Stimulated activated CD8-positive, alpha-beta memory T cell treated with anti-CD3 and anti-CD28 coated beads, Interleukin-7, amount 100 ng/mL, for 48 hours (primary cell): ENCODE measurements at regions not wholly inside any gene's neighbourhood (a gene's known extent, or its start where the extent isn't known, plus 50 kb on each side); places are given as distances from the start of the nearest gene placed in this dataset.
"Not testable (repeated sequence)": the region's sequence is repeated elsewhere in the genome, so short reads cannot be mapped to it uniquely, and the experiment has no call there.

ENCODE experiments used
- DNase-seq, 2 donors: peaks; one replicate each; pipeline ENCODE4 v3.0.0-alpha.2; 2020; ENCODE audit warnings: low read depth in 1 of 2; ENCODE audit errors: extremely low read depth in 1 of 2

DNA sequence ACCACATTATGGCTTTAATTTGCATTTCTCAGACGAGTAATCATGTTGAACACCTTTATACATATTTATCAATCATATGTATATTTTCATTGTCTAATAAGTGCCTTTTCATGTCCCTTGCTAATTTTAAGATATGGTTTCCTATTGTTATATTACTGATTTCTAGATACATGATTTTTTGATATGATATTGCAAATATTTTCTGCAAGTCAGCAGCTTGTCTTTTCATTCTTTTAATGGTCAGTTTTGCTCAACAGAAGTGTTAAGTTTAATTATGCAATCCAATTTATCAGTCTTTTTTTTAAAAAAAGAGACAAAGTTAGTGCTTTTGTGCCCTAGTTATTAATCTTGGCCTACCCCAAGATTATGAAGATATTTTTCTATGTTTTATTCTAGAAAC is 1377.8 kb upstream of the CITED2 start:
- DNase-seq: no peak

DNA sequence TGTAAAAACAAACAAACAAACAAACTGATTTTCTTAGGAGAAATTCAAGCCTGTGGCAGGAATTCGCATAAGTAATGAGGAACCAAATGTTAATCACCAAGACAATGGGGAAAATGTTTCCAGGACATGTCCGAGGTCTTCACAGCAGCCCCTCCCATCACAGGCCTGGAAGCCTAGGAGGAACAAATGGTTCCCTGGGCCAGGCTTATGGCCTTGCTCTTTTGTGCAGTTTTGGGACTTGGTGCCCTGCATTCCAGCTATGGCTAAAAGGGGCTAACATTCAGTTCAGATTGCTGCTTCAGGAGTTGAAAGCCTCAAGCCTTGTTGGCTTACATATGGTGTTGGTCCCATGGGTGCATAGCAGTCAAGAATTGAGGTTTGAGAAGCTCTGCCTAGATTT is 1372.7 kb upstream of the CITED2 start:
- DNase-seq: no peak

DNA sequence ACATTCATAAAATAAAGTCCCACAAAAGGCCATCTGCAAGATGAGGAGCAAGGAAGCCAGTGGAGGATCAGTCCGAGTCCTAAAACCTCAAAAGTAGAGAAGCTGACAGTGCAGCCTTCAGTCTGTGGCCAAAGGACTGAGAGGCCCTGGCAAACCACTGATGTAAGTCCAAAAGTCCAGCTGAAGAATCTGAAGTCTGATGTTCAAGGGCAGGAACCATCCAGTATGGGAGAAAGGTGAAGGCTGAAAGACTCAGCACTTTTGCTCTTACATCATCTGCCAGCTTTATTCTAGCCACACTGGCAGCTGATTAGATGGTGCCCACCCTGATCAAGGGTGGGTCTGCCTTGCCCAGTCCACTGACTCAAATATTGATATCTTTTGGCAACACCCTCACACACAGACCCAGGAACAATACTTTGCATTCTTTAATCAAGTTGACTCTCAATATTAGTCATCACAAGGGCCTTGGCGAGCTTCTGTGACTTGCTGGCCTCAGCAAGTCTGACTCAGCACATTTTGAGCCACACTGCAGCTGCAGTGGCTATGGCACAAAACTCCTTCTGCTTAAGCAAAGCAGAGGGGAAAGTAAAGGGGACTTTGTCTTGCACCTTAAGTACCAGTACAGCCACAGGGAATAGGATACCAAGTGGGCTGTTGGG is 1370.3 kb upstream of the CITED2 start:
- DNase-seq: no peak

DNA sequence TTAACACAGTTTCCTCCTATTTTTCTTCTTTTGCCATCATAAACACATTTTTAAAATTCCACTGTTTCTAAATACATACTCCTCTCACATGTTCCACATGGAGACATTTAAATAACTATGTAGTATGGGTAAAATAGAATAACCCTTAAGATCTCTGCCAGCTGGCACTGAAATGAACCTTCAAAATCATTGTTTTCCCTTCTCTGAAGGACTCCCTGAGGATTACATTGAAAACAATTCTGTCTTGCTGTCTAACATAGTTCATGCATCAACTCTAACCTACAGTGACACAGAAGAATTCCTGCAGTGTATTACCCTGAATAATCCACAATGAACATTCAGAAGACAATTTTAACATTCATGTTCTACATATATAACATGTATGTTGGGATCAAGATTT is 1361.8 kb upstream of the CITED2 start:
- DNase-seq: no peak

DNA sequence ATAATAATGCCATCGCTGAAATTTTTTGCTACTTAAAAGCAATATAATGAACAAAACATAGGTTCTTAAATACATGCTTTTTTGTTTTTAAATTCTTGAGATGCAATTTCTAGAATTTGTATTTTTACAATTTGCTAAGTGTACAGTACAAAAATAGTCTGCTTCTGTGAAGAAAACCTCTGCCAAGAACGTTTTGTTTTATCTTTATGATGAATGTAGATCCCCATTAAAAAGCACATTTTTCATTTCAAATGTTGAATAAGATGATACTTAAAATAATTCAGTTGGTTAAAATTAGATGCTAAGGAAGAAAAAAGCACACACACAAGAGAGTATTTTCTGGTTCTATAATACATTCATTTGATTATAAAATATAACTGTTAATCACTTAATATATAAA is 1358.5 kb upstream of the CITED2 start:
- no peak for DNase-seq

DNA sequence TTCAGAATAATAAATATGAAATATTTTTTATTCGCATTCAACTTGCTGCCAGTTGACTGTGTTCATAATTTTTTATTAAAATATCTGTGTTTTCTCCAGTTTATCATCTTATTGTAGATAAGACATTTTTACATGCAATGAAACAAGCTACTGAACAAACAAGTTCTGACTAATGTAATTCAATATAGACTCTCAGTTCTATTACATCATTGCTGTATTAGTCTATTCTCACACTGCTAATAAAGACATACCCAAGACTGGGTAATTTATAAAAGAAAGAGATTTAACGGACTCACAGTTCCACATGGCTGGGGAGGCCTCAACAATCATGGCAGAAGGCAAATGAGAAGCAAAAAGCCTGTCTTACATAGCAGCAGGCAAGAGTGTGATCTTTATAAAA is 1357.7 kb upstream of the CITED2 start:
- no peak for DNase-seq

DNA sequence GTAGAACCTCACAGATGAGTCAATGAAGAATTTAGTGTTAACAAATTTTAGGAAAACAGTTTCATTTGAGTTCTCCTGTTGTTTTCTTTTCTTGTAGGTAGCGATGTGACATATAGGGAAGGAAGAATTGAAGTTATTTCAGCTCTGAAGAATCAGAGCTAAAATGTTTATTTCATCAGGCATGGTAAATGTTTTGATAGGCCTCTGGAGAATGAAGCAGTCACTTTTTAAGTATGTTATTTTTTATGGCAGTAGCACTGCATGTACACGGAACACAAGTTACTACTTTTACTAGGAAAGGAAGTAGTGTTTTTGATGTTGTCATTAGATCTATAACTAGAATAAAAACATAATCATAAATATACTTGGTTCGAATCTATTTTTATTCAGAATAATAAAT is 1357.3 kb upstream of the CITED2 start:
- DNase-seq: no peak

DNA sequence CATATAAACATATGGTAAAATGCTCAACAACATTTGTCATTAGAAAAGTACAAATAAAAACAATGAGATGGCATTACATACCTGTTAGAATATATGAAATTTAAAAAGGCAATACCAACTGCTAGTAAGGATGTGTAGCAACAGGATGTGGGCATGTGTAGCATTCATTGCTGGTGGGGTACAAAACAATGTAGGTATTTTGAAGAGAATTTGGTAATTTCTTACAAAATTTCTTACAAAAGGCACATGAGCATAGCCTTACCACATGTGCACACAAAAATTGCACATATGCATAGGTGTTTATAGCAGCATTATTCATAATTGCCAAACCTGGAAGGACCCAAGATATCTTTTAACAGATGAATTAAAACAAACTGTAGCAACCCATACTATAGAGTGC is 1355.1 kb upstream of the CITED2 start:
- DNase-seq: no peak

DNA sequence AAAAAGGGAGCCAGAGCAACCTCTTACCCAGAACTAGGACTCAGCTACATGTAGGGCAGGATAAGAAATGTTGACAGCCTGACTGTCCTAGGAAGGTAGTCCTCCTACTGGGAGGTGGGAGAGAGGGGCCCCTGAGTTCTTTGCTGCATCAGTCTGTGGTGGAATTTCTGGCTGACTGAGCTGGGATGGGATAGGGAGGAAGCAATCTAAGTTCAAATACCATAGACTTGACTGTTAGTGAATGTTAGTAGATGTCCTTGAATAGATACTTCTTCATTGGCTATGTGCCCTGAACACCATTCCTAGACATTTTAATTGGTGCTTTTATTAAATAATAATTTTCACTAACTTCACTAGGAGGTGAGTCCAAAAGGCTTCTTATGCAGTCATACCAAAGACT is 1343.6 kb upstream of the CITED2 start:
- DNase-seq: no peak

DNA sequence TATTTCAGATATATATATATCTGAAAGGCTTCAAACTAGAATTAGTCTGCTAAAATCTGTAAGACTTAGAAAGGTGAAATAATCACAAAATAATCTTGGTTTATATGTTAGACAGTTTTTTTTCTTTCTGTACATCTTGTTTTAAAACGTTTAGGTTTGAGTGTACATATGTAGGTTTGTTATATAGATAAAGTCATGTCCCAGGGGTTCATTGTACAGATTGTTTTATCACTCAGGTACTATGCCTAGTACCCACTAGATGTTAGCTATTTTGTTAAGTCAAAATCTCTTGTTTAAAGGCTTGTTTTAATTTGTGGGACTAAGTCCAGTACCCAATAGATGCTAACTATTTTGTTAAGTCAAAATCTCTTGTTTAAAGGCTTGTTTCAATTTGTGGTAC is 1339.0 kb upstream of the CITED2 start:
- DNase-seq: no peak

DNA sequence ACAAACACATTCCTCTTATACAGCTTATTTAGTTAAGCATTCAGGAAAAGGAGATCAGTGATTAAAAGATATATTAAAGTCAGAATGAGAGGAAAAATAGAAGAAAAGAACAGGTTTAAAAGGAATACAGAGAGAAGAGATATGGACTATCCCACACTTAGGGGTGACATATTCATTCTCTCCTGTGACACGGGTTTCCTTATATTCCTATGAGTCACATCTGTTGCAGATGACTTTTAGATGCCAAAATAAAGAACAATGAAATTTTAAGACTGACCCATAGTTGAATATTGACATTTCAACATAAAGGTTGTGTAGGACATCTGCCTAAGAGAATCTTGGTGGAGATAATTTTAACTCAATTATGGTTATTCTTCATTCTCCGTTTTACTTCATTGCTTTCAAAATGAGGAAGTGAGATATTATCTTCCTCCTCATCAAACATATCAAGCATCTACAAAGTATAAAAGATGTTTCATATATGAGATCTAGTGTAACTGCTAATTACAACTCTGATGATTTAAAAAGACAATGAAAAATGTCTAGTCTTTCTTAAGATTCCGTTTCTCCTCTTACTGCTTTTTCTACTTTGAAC is 1336.7 kb upstream of the CITED2 start:
- DNase-seq: no peak

DNA sequence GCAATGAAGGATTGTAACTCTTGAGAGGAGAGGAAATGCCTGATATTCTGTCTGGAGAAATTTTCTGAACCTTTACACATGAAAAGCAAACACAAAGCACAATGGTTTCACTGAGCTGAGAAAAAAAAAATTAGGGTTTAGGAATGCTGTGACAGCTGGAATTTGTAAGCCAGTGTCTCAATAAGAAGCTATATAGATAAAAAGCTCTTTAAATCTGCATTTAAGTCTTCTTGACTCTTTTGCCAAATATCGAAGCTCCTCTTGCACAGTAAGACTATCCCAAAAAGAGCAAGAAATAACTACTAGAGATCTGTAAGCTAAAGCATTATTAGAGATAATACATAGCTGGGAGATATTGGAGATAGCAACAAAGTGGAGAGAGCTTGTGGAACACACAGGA is 1334.0 kb upstream of the CITED2 start:
- DNase-seq: no peak

DNA sequence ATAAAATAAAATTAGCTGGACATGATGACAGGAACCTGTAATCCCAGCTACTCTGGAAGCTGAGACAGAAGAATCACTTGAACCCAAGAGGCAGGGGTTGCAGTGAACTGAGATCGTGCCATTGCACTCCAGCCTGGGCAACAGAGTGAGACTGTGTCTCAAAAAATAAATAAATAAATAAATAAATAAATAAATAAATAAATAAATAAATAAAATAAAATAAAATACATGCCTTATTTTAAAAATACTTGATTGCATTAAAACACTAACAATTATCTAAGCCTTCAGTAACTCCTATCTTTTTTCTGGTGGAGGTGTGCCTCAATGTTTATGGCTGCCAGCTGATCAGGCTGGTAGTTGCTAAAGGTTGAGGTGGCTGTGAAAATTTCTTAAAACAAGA is 1329.6 kb upstream of the CITED2 start:
- not testable (repeated sequence) for DNase-seq

DNA sequence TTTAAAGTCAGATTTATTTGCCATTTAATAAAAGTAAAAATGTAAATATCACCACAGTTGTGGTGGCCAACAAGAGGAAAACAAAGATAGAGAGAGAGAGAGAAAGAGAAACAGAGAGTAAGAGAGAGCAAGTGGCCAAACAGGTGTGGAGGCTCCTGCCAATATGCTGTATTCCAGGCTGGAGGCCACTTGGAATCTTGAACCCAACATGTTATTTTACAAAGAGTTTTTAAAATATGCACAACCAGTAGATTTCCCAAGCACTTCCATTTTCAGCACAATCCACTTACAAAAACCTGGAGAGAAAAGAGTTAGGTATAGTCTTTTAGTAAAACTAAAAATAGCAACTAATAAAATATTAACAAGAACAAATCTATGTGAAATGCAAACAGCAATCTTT is 1323.1 kb upstream of the CITED2 start:
- DNase-seq: no peak

DNA sequence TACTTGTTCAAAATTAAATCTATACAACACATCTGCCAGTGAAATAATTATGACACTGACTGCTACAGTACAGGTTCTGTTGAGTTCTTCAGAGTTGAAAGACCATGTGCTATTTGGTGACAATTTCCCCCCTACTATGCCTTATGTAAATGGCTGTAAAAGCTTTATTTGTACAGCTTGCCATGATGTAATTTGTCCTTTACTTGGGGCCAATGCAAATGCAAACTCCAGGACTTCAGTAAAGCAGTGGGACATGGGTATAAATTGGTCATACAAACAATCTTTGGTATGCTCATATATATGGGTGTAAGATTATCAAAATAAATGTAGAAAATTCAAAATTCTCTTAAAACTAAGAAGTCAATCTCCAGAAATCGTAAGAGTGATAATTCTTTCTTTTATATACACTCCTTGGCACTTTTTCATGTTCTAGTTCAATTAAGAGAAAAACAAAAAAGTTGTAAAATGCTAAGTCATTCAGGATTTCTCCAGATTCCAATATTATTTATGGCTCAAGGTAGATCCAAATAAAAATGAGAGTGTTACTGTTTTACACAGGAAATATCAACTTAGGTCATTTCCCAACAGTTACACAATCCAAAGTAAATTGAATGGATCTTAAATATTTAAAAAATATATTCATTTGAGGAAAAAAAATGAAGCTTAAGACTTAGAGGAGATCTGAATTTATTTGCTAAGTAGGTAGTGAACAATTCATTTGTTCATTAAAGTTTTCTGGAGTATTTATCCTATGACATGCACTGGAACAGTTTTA is 1310.5 kb upstream of the CITED2 start:
- no peak for DNase-seq

DNA sequence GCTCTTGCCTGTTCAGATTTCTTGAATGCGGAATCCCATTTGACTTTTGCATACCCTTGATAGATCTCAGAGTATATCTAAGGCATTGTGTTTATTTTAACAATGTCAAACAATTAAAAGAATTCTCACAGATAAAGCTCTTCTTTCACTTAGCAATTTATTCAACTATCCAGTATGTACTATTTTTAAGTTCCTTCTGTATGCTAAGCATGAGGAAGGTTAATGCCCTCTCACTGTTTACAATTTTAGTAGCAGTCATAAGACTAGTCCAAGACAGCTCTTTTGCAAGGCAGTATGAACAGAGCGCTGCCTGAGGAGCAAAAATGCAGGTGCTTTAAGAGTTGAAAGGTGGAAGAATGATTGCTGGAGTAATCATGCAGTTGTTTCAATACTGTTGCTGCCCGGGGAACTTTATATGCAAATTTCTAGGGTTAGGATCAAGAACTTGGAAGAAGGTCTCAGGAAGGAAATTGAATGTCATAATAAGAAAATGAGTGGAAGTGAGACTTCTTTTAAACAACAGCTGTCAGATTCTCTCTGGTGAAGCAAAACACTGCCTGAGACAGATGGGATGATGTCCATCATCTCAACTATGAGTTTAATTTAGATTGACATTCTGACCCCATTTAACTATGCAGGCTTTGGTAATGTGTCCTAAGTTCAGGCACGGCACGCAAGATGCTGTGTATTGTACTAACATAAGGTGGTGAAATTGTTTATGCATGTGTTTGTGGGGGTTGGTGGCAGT is 1303.5 kb upstream of the CITED2 start:
- DNase-seq: no peak

DNA sequence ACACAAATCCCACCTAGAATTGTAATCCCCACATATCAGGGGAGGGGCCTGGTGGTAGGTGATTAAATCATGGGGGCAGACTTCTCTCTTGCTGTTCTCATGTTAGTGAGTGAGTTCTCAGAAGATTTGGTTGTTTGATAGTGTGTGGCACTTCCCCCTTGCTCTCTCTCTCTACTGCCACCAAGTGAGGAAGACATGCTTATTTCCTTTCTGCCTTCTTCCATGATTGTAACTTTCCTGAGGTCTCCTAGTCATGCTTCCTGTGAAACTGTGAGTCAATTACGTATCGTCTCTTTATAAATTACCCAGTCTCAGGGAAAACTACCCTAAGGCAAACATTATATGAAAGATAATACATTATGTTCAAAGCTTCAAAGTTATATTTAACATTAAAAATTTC is 1297.5 kb upstream of the CITED2 start:
- DNase-seq: no peak

DNA sequence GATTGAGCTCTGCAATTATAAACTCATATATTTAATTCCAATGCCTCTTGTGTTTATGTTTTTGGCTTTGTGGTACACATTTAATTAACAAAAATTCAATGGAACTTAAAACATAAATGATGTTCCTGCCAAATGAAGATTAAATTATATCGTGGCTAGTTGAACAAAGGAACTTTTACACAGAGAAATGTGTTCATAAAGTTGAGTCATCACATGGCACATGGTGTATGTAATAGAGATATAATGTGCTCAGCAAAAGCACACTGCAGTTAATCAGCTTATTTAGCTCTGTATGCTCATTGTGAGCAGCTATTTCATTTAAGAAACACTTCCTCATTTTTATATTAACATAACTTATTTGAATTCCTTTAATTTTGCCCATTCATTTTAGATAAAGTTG is 1295.6 kb upstream of the CITED2 start:
- no peak for DNase-seq

DNA sequence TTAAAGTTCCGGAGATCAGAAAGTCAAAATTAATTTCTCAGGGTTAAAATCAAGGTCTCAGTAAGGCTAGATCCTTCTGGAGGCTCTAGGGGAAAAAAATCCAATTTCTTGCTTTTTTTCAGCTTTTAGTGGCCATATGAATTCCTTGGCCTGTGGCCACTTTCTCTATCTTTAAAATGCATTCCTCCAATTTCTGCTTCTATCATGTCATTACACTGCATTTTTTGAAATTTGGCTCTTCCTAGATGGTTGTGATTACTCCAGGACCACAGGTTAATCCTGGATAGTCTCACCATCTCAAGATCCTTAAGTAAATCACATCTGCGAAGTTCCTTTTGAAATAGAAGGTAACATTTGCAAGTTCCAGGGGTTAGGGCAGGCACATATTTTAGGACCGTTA is 1294.9 kb upstream of the CITED2 start:
- no peak for DNase-seq

DNA sequence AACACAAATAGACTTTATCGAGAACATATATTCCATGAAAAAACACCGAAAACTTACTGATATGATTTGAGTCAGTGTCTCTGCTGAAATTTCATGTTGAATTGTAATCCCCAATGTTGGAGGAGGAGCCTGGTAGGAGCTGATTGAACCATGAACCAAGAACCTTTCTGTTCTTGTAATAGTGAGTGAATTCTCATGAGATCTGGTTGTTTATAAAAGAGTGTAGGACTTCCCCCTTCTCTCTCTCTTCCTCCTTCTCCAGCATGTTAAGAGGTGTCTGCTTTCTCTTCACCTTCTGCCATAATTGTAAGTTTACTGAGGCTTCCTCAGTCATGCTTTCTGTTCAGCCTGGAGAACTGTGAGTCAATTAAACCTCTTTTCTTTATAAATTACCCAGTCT is 1289.3 kb upstream of the CITED2 start:
- DNase-seq: no peak

DNA sequence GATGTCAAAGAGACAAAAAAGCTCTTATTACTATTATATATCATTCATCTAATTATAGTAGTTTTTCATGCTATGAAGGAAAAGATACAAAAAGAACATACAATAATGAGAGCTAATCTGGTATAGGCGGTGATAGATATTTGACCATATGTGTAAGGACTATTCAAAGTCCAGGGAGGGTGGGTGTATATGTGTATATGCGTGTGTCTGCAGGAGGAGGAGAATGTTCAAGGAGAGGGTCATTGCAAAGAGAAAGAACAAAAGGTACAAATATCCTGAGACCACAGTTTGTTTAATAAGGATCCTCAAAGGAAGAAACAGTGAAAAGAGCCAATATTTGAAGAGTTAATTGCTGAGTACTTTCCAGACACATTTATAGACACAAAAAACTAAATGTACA is 1288.6 kb upstream of the CITED2 start:
- DNase-seq: no peak

DNA sequence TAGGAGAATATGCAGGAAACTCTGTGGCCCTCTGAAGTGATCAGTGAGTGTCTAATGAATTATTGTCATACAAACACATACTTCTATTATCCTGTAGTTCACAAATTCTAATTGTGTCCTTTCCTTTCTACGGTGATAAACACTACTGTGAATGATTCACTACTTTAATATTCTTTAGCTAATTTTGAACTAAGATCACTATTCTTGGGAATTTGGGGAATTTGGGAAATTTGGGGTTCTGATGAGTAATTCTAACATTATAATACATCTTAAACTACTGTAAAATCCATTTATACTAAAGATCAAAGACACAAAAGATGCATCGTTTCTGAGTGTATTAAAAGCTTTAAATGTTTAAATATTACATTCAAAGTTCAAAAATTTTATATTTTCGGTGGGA is 1287.2 kb upstream of the CITED2 start:
- DNase-seq: no peak
